CD14-positive monocyte (primary cell): ENCODE measurements at regions not wholly inside any gene's neighbourhood (a gene's known extent, or its start where the extent isn't known, plus 50 kb on each side); places are given as distances from the start of the nearest gene placed in this dataset.

Experiments
- DNase-seq, 3 donors: peaks; one replicate each; pipeline ENCODE4 v3.0.0-alpha.2; 2011 to 2022
- H2AFZ ChIP-seq: 2 replicates; pipeline ENCODE4 v1.6.0; 2012; ENCODE audit warnings: mild to moderate bottlenecking, low read depth, low read length, inconsistent platforms; ENCODE audit not compliant: insufficient read depth, poor library complexity, severe bottlenecking
- H3K27ac ChIP-seq, 2 donors: 1 replicate in 1 of 2; 2 replicates in 1 of 2; pipeline ENCODE4 v1.5.1; 2012 to 2013; ENCODE audit warnings: low read length in 2 of 2, control low read depth in 1 of 2, inconsistent platforms in 1 of 2, low read depth in 1 of 2, mild to moderate bottlenecking in 1 of 2
- H3K27me3 ChIP-seq, 2 donors: one replicate each; pipeline versions ENCODE4 v1.6.0 to v1.6.1; 2011 to 2013; ENCODE audit warnings: low read length in 2 of 2; ENCODE audit not compliant: control insufficient read depth in 2 of 2, insufficient read depth in 2 of 2
- H3K36me3 ChIP-seq, 2 donors: replicated peaks in 1 of 2; 1 replicate in 1 of 2; 2 replicates in 1 of 2; pipeline versions ENCODE4 v1.5.1 to v1.6.1; 2012 to 2013; ENCODE audit warnings: low read length in 2 of 2, control low read depth in 1 of 2, inconsistent platforms in 1 of 2, mild to moderate bottlenecking in 1 of 2; ENCODE audit not compliant: insufficient read depth in 2 of 2, control insufficient read depth in 1 of 2
- H3K4me1 ChIP-seq, 2 donors: 1 replicate in 1 of 2; 2 replicates in 1 of 2; pipeline versions ENCODE4 v1.5.1 to v1.6.1; 2012 to 2013; ENCODE audit warnings: low read length in 2 of 2, control low read depth in 1 of 2, inconsistent platforms in 1 of 2, mild to moderate bottlenecking in 1 of 2, moderate library complexity in 1 of 2; ENCODE audit not compliant: insufficient read depth in 2 of 2, control insufficient read depth in 1 of 2
- H3K4me2 ChIP-seq: replicated peaks from 2 replicates; pipeline ENCODE3; 2012; ENCODE audit warnings: low read length, moderate library complexity, mild to moderate bottlenecking; ENCODE audit not compliant: poor library complexity, severe bottlenecking; ENCODE audit errors: extremely low read depth
- H3K4me3 ChIP-seq, 3 experiments: fragments of 200-600 bp in 1 of 3; sonication (generic) in 1 of 3; replicated peaks in 1 of 3; 1 replicate in 2 of 3; 2 replicates in 1 of 3; pipeline ENCODE4 v1.5.1; 2011 to 2013; ENCODE audit warnings: low read length in 3 of 3, mild to moderate bottlenecking in 3 of 3, control low read depth in 2 of 3, low read depth in 2 of 3, inconsistent platforms in 1 of 3, moderate library complexity in 1 of 3
- H3K79me2 ChIP-seq: 2 replicates; pipeline ENCODE4 v1.6.0; 2012; ENCODE audit warnings: mild to moderate bottlenecking, control low read depth, inconsistent platforms, low read length, moderate library complexity; ENCODE audit not compliant: insufficient read depth
- H3K9ac ChIP-seq: 2 replicates; pipeline ENCODE4 v1.6.0; 2017; ENCODE audit warnings: low read length, mild to moderate bottlenecking; ENCODE audit not compliant: insufficient read depth, poor library complexity, severe bottlenecking
- H3K9me3 ChIP-seq, 2 donors: replicated peaks in 1 of 2; 1 replicate in 1 of 2; 2 replicates in 1 of 2; pipeline versions ENCODE4 v1.5.1 to v1.6.1; 2012 to 2013; ENCODE audit warnings: low read length in 2 of 2, control low read depth in 1 of 2; ENCODE audit not compliant: control insufficient read depth in 1 of 2, insufficient read depth in 1 of 2
- H4K20me1 ChIP-seq: 2 replicates; pipeline ENCODE4 v1.6.0; 2012; ENCODE audit warnings: mild to moderate bottlenecking, low read length, control low read depth, moderate library complexity; ENCODE audit not compliant: insufficient read depth
- H3K27ac Mint-ChIP-seq, 7 donors: one replicate each; pipeline ENCODE4 v1.8.0; 2020; ENCODE audit warnings: mild to moderate bottlenecking in 7 of 7, mixed read lengths in 7 of 7, moderate library complexity in 6 of 7, inconsistent platforms in 2 of 7
- H3K27me3 Mint-ChIP-seq, 3 donors: one replicate each; pipeline ENCODE4 v1.8.0; 2021 to 2022; ENCODE audit warnings: low read depth in 3 of 3, mild to moderate bottlenecking in 3 of 3, mixed read lengths in 3 of 3, moderate library complexity in 3 of 3, inconsistent platforms in 1 of 3
- H3K36me3 Mint-ChIP-seq, 2 donors: one replicate each; pipeline ENCODE4 v1.8.0; 2020; ENCODE audit warnings: mixed read lengths in 2 of 2, inconsistent platforms in 1 of 2, mild to moderate bottlenecking in 1 of 2
- H3K4me1 Mint-ChIP-seq: one replicate; pipeline ENCODE4 v1.8.0; 2020; ENCODE audit warnings: mild to moderate bottlenecking, mixed read lengths
- H3K4me3 Mint-ChIP-seq, 2 donors: one replicate each; pipeline ENCODE4 v1.8.0; 2020; ENCODE audit warnings: mild to moderate bottlenecking in 2 of 2, mixed read lengths in 2 of 2, moderate library complexity in 1 of 2
- H3K9me3 Mint-ChIP-seq, 7 donors: one replicate each; pipeline ENCODE4 v1.8.0; 2020 to 2022; ENCODE audit warnings: mixed read lengths in 7 of 7, mild to moderate bottlenecking in 6 of 7, moderate library complexity in 6 of 7, inconsistent platforms in 2 of 7
- WGBS: methylation state at CpG from one replicate; pipeline ENCODE4 v1.1.5; 2013; ENCODE audit warnings: missing lambda C conversion rate; ENCODE audit not compliant: insufficient coverage; 5-methylcytosine and 5-hydroxymethylcytosine counted together
- intact Hi-C, 2 donors: fragments of 100-400 bp; cut with micrococcal nuclease; formaldehyde crosslinking; loops; one replicate each; pipeline versions ENCODE4 v1.15.0 to v1.15.1; 2023
- TF ChIP-seq, protein P1 (sequence below): fragments of 200-600 bp; IDR thresholded peaks from one replicate; pipeline ENCODE4 v1.8.0; 2022; ENCODE audit warnings: antibody characterized with exemption, mild to moderate bottlenecking

DNA sequence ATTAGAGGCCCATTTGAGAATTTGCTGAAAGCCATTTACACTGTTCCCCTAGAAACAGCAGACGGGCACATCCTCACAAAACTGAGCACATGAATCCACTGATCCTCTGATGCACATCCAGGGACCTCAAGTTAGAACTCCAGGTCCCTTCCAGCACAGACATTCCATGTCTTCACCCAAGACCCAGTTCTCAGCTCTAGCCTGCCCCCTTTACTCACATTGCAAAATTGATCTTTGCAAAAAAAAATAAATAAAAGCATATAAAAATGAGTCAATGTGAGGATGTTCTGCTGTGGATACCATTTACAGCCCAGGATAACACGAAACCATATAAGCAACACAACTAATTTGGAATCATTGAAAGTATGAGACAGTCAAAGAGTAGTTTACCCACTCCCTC, 458.2 kb upstream of the JARID2 start:
- intact Hi-C loops: no loop called here
- peaks cover 0 to 7% (median 4%) of the 10 kb centered on the region in 7 donors for H3K9me3 Mint-ChIP-seq
- H3K4me3 ChIP-seq: no peak overlapping the region
- no peaks in the 10 kb centered on the region for H3K27me3 Mint-ChIP-seq
- no peak overlapping the region for H2AFZ ChIP-seq
- H3K4me1 ChIP-seq: peaks cover 2 to 9% of the 10 kb centered on the region in 2 donors
- no peaks in the 10 kb centered on the region for H3K79me2 ChIP-seq
- WGBS: 100% methylated on average over 1 of the region's 2 CpGs
- H3K9ac ChIP-seq: no peak overlapping the region
- no peaks in the 10 kb centered on the region for H3K27me3 ChIP-seq
- peaks cover 0 to 4% of the 10 kb centered on the region in 2 donors for H3K9me3 ChIP-seq
- H3K4me1 Mint-ChIP-seq: peaks cover 14% of the 10 kb centered on the region
- TF ChIP-seq, protein P1, sequence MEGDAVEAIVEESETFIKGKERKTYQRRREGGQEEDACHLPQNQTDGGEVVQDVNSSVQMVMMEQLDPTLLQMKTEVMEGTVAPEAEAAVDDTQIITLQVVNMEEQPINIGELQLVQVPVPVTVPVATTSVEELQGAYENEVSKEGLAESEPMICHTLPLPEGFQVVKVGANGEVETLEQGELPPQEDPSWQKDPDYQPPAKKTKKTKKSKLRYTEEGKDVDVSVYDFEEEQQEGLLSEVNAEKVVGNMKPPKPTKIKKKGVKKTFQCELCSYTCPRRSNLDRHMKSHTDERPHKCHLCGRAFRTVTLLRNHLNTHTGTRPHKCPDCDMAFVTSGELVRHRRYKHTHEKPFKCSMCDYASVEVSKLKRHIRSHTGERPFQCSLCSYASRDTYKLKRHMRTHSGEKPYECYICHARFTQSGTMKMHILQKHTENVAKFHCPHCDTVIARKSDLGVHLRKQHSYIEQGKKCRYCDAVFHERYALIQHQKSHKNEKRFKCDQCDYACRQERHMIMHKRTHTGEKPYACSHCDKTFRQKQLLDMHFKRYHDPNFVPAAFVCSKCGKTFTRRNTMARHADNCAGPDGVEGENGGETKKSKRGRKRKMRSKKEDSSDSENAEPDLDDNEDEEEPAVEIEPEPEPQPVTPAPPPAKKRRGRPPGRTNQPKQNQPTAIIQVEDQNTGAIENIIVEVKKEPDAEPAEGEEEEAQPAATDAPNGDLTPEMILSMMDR: no peak
- no peak for DNase-seq
- H3K4me3 Mint-ChIP-seq: no peak overlapping the region
- no peak overlapping the region for H3K27ac ChIP-seq
- H3K36me3 ChIP-seq: no peaks in the 10 kb centered on the region
- peaks cover 0 to 4% of the 10 kb centered on the region in 2 donors for H3K36me3 Mint-ChIP-seq
- H3K4me2 ChIP-seq: no peak overlapping the region
- no peak overlapping the region for H3K27ac Mint-ChIP-seq
- H4K20me1 ChIP-seq: no peaks in the 10 kb centered on the region

DNA sequence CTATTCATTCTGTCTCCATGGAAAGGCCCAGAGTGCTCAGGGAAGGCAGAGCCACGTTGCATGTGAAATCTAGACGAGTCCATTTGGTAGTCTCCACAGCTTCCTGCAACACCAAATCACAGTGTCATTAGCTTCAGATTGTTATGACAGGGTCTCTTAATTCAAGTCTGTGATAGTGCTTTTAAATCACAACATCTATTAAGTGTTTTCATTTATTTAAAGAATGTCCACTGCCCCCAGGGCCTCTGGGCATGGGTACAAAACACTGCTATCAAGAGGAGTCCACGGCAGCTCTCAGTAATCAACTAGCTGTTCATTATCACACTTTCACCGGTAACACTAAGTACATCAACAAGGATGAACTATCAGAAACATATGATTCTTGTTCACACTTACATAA, 455.9 kb upstream of the JARID2 start:
- H3K4me1 ChIP-seq: peaks cover 2 to 4% of the 10 kb centered on the region in 2 donors
- intact Hi-C loops: no loop called here
- H3K4me3 ChIP-seq: no peak overlapping the region
- WGBS: 71% methylated on average over 1 of the region's 4 CpGs
- H3K36me3 ChIP-seq: no peaks in the 10 kb centered on the region
- no peak for DNase-seq
- H3K9me3 ChIP-seq: no peaks in the 10 kb centered on the region
- H3K27ac ChIP-seq: no peak overlapping the region
- Mint-ChIP-seq H3K36me3 (peaks cover 0 to 4% of the 10 kb centered on the region in 2 donors), H3K27ac (no peak overlapping the region), H3K4me1 (peaks cover 10% of the 10 kb centered on the region), H3K9me3 (peaks cover 0 to 5% (median 0%) of the 10 kb centered on the region in 7 donors), H3K4me3 (no peak overlapping the region), H3K27me3 (peaks cover 0 to 2% (median 0%) of the 10 kb centered on the region in 3 donors)
- TF ChIP-seq, protein P1: no peak
- H3K4me2 ChIP-seq: no peak overlapping the region
- no peaks in the 10 kb centered on the region for H4K20me1 ChIP-seq
- no peak overlapping the region for H2AFZ ChIP-seq
- H3K27me3 ChIP-seq: no peaks in the 10 kb centered on the region
- H3K79me2 ChIP-seq: no peaks in the 10 kb centered on the region
- no peak overlapping the region for H3K9ac ChIP-seq
